ENCODE measurements at regions not wholly inside any gene's neighbourhood (a gene's known extent, or its start where the extent isn't known, plus 50 kb on each side); places are given as distances from the start of the nearest gene placed in this dataset.
"Not testable (repeated sequence)": the region's sequence is repeated elsewhere in the genome, so short reads cannot be mapped to it uniquely, and the experiment has no call there.

- H3K4me3 Mint-ChIP-seq; DNase-seq; H3K36me3 Mint-ChIP-seq (ENCODE audit: low read depth); CTCF ChIA-PET; intact Hi-C loops (cut with micrococcal nuclease); ATAC-seq (ENCODE audit: low read depth); POLR2A ChIA-PET; H3K27me3 Mint-ChIP-seq; H3K4me1 Mint-ChIP-seq; H3K27ac Mint-ChIP-seq; H3K9me3 Mint-ChIP-seq: not testable (repeated sequence)
Measured at GRCh38 chr15:20020588-20020987, 521.0 kb downstream of the GOLGA6L6 start.

DNA sequence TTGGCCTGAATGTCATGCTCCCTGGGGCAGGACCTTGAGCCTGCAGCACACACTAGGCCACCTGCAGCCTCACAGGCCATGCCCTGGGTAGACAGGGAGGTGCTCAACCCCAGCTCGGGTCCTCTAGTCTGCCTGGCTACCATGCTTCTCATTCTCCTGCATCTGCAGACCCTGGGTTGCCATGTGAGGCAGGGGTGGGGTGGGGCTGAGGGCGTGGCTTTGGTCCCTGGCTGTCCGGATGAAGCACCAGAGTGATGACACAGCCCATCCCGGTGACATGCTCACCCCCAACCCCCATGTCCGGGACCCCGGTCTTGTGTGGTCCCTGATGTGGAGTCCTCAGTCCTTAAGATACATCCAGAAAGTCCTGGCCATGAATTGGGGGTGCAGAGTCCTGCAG is 521.8 kb downstream of the GOLGA6L6 start:
- intact Hi-C loops (cut with micrococcal nuclease); H3K36me3 Mint-ChIP-seq (ENCODE audit: low read depth); DNase-seq; POLR2A ChIA-PET; CTCF ChIA-PET; H3K4me3 Mint-ChIP-seq; H3K9me3 Mint-ChIP-seq; H3K27me3 Mint-ChIP-seq; H3K4me1 Mint-ChIP-seq; ATAC-seq (ENCODE audit: low read depth); H3K27ac Mint-ChIP-seq: not testable (repeated sequence)

DNA sequence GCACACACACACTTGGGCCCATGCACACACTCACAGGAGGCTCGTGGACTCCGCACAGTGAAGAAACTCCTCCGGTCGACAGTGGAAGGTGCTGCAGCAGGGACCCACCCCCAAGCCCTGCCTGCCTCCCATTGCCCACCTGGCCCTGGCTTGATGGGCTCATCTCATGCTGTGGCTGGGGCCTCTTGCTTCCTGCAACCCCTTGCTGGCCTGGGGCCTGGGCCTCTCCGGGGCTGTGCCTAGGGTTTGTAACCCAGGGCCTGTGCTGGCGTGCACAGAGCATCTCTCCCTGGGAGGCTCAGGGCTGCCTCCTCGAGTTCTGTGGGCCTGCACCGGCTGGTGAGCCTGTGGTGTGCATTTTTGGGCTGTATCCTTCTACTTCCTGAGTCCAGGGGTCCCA is 524.0 kb downstream of the GOLGA6L6 start:
- CTCF ChIA-PET; DNase-seq; POLR2A ChIA-PET; H3K4me1 Mint-ChIP-seq; H3K9me3 Mint-ChIP-seq; H3K27me3 Mint-ChIP-seq; H3K27ac Mint-ChIP-seq; H3K4me3 Mint-ChIP-seq; intact Hi-C loops (cut with micrococcal nuclease); H3K36me3 Mint-ChIP-seq (ENCODE audit: low read depth); ATAC-seq (ENCODE audit: low read depth): not testable (repeated sequence)

DNA sequence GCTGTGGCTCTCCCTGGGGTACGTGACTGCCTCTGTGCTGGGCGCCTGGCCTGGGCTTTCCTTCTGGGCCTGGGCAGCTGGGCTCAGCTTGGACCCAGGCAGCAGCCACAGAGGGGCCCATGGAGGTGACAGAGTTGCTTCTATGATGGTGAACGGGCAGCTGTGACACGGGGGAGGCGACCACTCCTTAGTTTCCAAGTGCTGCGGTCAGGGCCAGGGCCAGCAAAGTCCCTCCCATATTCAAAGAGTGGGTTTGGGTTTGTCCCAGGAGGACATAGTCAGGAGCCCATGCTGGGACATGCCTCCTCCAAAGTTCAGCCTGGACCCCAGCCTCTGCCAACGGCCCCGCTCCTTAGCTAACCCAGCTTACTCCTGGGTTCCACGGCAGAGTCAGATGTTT is 524.7 kb downstream of the GOLGA6L6 start:
- POLR2A ChIA-PET; H3K27ac Mint-ChIP-seq; intact Hi-C loops (cut with micrococcal nuclease); H3K36me3 Mint-ChIP-seq (ENCODE audit: low read depth); H3K9me3 Mint-ChIP-seq; CTCF ChIA-PET; H3K4me3 Mint-ChIP-seq; H3K4me1 Mint-ChIP-seq; DNase-seq; ATAC-seq (ENCODE audit: low read depth); H3K27me3 Mint-ChIP-seq: not testable (repeated sequence)

GRCh38 chr15:20012837-20013236 is 528.8 kb downstream of the GOLGA6L6 start:
- POLR2A ChIA-PET; H3K9me3 Mint-ChIP-seq; H3K4me3 Mint-ChIP-seq; DNase-seq; H3K27ac Mint-ChIP-seq; ATAC-seq (ENCODE audit: low read depth); H3K4me1 Mint-ChIP-seq; intact Hi-C loops (cut with micrococcal nuclease); H3K27me3 Mint-ChIP-seq; CTCF ChIA-PET; H3K36me3 Mint-ChIP-seq (ENCODE audit: low read depth): not testable (repeated sequence)

DNA sequence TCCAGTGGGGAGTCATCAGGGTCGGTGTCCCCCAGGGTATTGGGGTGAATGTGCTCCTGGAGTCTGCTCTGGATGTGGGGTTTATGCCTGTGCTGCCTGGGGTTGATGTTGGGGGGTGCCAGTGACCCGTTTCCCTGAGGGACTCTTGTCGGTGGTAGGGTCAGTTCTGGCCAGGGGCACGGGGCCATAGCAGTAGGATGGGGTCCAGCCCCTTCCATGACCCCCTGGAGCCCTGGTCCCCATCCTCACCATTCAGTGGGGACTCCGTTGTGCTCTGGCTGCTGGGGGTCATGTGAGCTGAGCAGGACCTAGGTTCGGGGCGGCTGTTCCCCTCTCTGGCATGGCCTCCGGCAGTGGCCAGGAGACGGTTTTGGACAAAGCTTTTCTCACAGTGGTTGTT is 530.8 kb downstream of the GOLGA6L6 start:
- ATAC-seq (ENCODE audit: low read depth); DNase-seq; CTCF ChIA-PET; POLR2A ChIA-PET; H3K4me1 Mint-ChIP-seq; H3K27ac Mint-ChIP-seq; H3K9me3 Mint-ChIP-seq; intact Hi-C loops (cut with micrococcal nuclease); H3K4me3 Mint-ChIP-seq; H3K36me3 Mint-ChIP-seq (ENCODE audit: low read depth); H3K27me3 Mint-ChIP-seq: not testable (repeated sequence)

DNA sequence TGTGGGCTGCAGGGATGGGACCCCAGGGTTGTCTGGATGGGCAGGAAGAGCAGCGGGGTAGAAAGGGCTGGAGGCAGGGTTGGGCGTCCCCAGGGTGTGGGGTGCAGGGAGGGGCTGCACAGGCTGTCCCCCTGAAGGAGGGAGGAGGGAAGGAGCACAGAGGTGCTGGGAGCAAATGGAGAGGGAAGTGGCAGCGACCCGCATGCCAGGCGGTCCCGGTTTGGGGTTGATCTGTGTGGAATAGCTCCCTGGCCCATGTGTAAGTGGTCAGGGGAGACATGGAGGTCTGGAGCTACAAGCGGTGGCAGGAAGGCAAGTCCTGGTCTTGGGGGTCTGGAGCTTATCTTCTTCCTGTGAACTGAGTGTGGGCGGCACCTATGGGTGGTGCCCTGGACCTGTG is 532.0 kb downstream of the GOLGA6L6 start:
- H3K9me3 Mint-ChIP-seq; H3K27me3 Mint-ChIP-seq; H3K4me3 Mint-ChIP-seq; H3K36me3 Mint-ChIP-seq (ENCODE audit: low read depth); POLR2A ChIA-PET; H3K27ac Mint-ChIP-seq; DNase-seq; H3K4me1 Mint-ChIP-seq; ATAC-seq (ENCODE audit: low read depth); CTCF ChIA-PET; intact Hi-C loops (cut with micrococcal nuclease): not testable (repeated sequence)

DNA sequence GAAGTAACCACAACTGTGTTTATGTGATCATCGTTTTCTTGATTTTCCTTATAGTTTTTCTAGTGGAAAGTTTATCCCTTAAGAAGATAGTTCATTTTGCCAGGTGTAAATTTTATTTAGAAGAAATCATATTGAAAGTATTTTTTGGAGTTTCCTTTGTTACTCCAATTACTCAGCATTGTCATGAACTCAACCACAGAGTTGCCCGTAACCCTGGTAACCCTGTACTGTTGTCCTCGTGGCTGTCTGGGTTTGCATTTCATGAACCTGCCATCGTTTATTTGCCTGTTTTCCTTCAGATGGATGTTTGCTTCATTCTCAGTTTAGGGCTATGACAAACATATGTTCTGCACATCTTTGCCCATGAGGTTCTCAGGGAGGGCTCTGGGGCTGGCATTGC is 534.3 kb downstream of the GOLGA6L6 start:
- POLR2A ChIA-PET; H3K27me3 Mint-ChIP-seq; H3K4me1 Mint-ChIP-seq; H3K27ac Mint-ChIP-seq; intact Hi-C loops (cut with micrococcal nuclease); DNase-seq; ATAC-seq (ENCODE audit: low read depth); H3K36me3 Mint-ChIP-seq (ENCODE audit: low read depth); CTCF ChIA-PET; H3K9me3 Mint-ChIP-seq; H3K4me3 Mint-ChIP-seq: not testable (repeated sequence)

- H3K27ac Mint-ChIP-seq; H3K4me1 Mint-ChIP-seq; POLR2A ChIA-PET; CTCF ChIA-PET; H3K36me3 Mint-ChIP-seq (ENCODE audit: low read depth); H3K27me3 Mint-ChIP-seq; H3K4me3 Mint-ChIP-seq; H3K9me3 Mint-ChIP-seq; DNase-seq; ATAC-seq (ENCODE audit: low read depth); intact Hi-C loops (cut with micrococcal nuclease): not testable (repeated sequence)
Measured at GRCh38 chr15:20003471-20003870, 538.1 kb downstream of the GOLGA6L6 start.

GRCh38 chr15:20002560-20002959 is 539.0 kb downstream of the GOLGA6L6 start:
- intact Hi-C loops (cut with micrococcal nuclease); POLR2A ChIA-PET; CTCF ChIA-PET; H3K9me3 Mint-ChIP-seq; H3K27me3 Mint-ChIP-seq; H3K36me3 Mint-ChIP-seq (ENCODE audit: low read depth); H3K4me1 Mint-ChIP-seq; DNase-seq; H3K27ac Mint-ChIP-seq; H3K4me3 Mint-ChIP-seq; ATAC-seq (ENCODE audit: low read depth): not testable (repeated sequence)

GRCh38 chr15:19996574-19997194 is 544.9 kb downstream of the GOLGA6L6 start:
- H3K4me3 Mint-ChIP-seq; H3K36me3 Mint-ChIP-seq (ENCODE audit: low read depth); DNase-seq; ATAC-seq (ENCODE audit: low read depth); H3K27me3 Mint-ChIP-seq; POLR2A ChIA-PET; CTCF ChIA-PET; intact Hi-C loops (cut with micrococcal nuclease); H3K4me1 Mint-ChIP-seq; H3K27ac Mint-ChIP-seq; H3K9me3 Mint-ChIP-seq: not testable (repeated sequence)

GRCh38 chr15:19995296-19995695 is 546.3 kb downstream of the GOLGA6L6 start:
- H3K36me3 Mint-ChIP-seq (ENCODE audit: low read depth); ATAC-seq (ENCODE audit: low read depth); DNase-seq; H3K27ac Mint-ChIP-seq; intact Hi-C loops (cut with micrococcal nuclease); H3K4me3 Mint-ChIP-seq; CTCF ChIA-PET; H3K4me1 Mint-ChIP-seq; POLR2A ChIA-PET; H3K27me3 Mint-ChIP-seq: not testable (repeated sequence)
- peaks cover 14% of the 10 kb centered on the region for H3K9me3 Mint-ChIP-seq

All from activated B cell treated with CpG ODN at 0.5 μM for 24 hours (primary cell).